HEK293 (cell line): ENCODE measurements at regions not wholly inside any gene's neighbourhood (a gene's known extent, or its start where the extent isn't known, plus 50 kb on each side); places are given as distances from the start of the nearest gene placed in this dataset.

Source experiments
- CTCF ChIP-seq: fragments of 450-650 bp; formaldehyde crosslinking; IDR thresholded peaks from 2 replicates; pipeline ENCODE4 v1.5.1; 2016; ENCODE audit warnings: missing biosample characterization, missing genetic modification characterization
- SALL2 ChIP-seq: fragments of 450-650 bp; formaldehyde crosslinking; IDR thresholded peaks from 2 replicates; pipeline ENCODE4 v1.5.0; 2017; ENCODE audit warnings: missing biosample characterization, mild to moderate bottlenecking, missing genetic modification characterization, borderline replicate concordance

- TF ChIP-seq CTCF (tag by site-specific recombination) (no peak), SALL2 (no peak)
Observed at GRCh38 chr20:19041787-19042186, 170.7 kb upstream of the SLC24A3 start.
